PC-9 (cell line): ENCODE measurements at regions not wholly inside any gene's neighbourhood (a gene's known extent, or its start where the extent isn't known, plus 50 kb on each side); places are given as distances from the start of the nearest gene placed in this dataset.

ENCODE experiments used
- BruUV-seq: library from RNA; stranded (reverse); fragments of 400-500 nt; replicated peaks from 2 replicates; lab custom pipeline; 2021; lab: Mats Ljungman, UMichigan
- CTCF ChIA-PET: fragments of 300-600 bp; sonication (Branson Sonifier 250); formaldehyde crosslinking; loops from one replicate; lab custom pipeline; 2022; ENCODE audit warnings: antibody characterized with exemption; lab: Charles Lee
- POLR2A ChIA-PET: fragments of 300-600 bp; sonication (Branson Sonifier 250); formaldehyde crosslinking; loops from one replicate; lab custom pipeline; 2022; ENCODE audit warnings: antibody characterized with exemption; ENCODE audit not compliant: unreplicated experiment; lab: Charles Lee
- DNase-seq, 2 experiments: peaks; one replicate each; pipeline versions ENCODE4 v3.0.0 to v3.0.0-alpha.2; 2015 to 2022; ENCODE audit warnings: mixed read lengths in 1 of 2
- H2AFZ ChIP-seq: fragments of 200-600 bp; sonication (generic); 2 replicates; pipeline ENCODE4 v1.8.1; 2017; ENCODE audit warnings: antibody characterized with exemption
- H3F3A ChIP-seq: fragments of 200-600 bp; sonication (generic); 2 replicates; pipeline ENCODE4 v1.8.1; 2017; ENCODE audit warnings: antibody characterized with exemption, mild to moderate bottlenecking, low read depth; ENCODE audit not compliant: insufficient read depth
- H3K27ac ChIP-seq: fragments of 200-600 bp; sonication (generic); 2 replicates; pipeline ENCODE4 v1.6.1; 2016; ENCODE audit warnings: mixed run types
- H3K27me3 ChIP-seq: fragments of 200-600 bp; sonication (generic); 2 replicates; pipeline ENCODE4 v1.6.1; 2016; ENCODE audit warnings: low read depth, mixed run types; ENCODE audit not compliant: insufficient read depth
- H3K36me3 ChIP-seq: fragments of 200-600 bp; sonication (generic); 2 replicates; pipeline ENCODE4 v1.6.1; 2016; ENCODE audit warnings: low read depth, mixed run types
- H3K4me1 ChIP-seq: fragments of 200-600 bp; sonication (generic); replicated peaks from 2 replicates; pipeline ENCODE4 v1.6.1; 2016; ENCODE audit warnings: mixed run types; ENCODE audit not compliant: insufficient read depth
- H3K4me2 ChIP-seq: fragments of 200-600 bp; sonication (generic); 2 replicates; pipeline ENCODE4 v1.6.1; 2017; ENCODE audit warnings: mixed run types
- H3K4me3 ChIP-seq: fragments of 200-600 bp; sonication (generic); 2 replicates; pipeline ENCODE4 v1.6.1; 2016; ENCODE audit warnings: mixed run types
- H3K79me2 ChIP-seq: fragments of 200-600 bp; sonication (generic); 2 replicates; pipeline ENCODE4 v1.6.1; 2017; ENCODE audit warnings: low read depth, mixed run types
- H3K9me2 ChIP-seq: fragments of 200-600 bp; sonication (generic); 2 replicates; pipeline ENCODE4 v1.8.1; 2017; ENCODE audit warnings: mild to moderate bottlenecking; ENCODE audit not compliant: insufficient read depth
- H3K9me3 ChIP-seq: fragments of 200-600 bp; sonication (generic); 2 replicates; pipeline ENCODE4 v1.8.1; 2016; ENCODE audit warnings: low read depth; ENCODE audit not compliant: insufficient read depth
- H4K20me1 ChIP-seq: fragments of 200-600 bp; sonication (generic); 2 replicates; pipeline ENCODE4 v1.8.1; 2017; ENCODE audit not compliant: insufficient read depth
- CTCF ChIP-seq: fragments of 200-600 bp; sonication (generic); conservative IDR thresholded peaks from 2 replicates; pipeline ENCODE4 v1.6.1; 2017; ENCODE audit warnings: mixed run types, antibody characterized with exemption, mild to moderate bottlenecking, moderate library complexity
- EZH2 ChIP-seq: fragments of 200-600 bp; sonication (generic); IDR thresholded peaks from 2 replicates; pipeline ENCODE4 v1.8.0; 2017; ENCODE audit warnings: antibody characterized with exemption, low read depth
- intact Hi-C: fragments of 100-400 bp; cut with micrococcal nuclease; formaldehyde crosslinking; loops from one replicate; pipeline ENCODE4 v1.10.0; 2022; ENCODE audit not compliant: unreplicated experiment

- H2AFZ ChIP-seq, result no peak overlapping the region
- no peaks in the 10 kb centered on the region for H3K9me3 ChIP-seq
- intact Hi-C loops, result no loop called here
- H3K4me2 ChIP-seq, result no peak overlapping the region
- ChIA-PET POLR2A (no interaction called here), CTCF (no interaction called here)
- no peaks in the 10 kb centered on the region for H3K27me3 ChIP-seq
- no peak for DNase-seq
- no peak overlapping the region for H3K27ac ChIP-seq
- no peak overlapping the region for H3K4me3 ChIP-seq
- TF ChIP-seq CTCF (no peak), EZH2 (no peak)
- no peaks in the 10 kb centered on the region for H3K79me2 ChIP-seq
- no peaks in the 10 kb centered on the region for H3K36me3 ChIP-seq
- no peaks in the 10 kb centered on the region for H3K9me2 ChIP-seq
- H3F3A ChIP-seq, result no peaks in the 10 kb centered on the region
- BruUV-seq, result no TSS peak
- no peaks in the 10 kb centered on the region for H4K20me1 ChIP-seq
- no peaks in the 10 kb centered on the region for H3K4me1 ChIP-seq
Measured at GRCh38 chr12:107553211-107553765, 132.3 kb upstream of the PWP1 start.

- no peaks in the 10 kb centered on the region for H3K27me3 ChIP-seq
- no peaks in the 10 kb centered on the region for H3K79me2 ChIP-seq
- ChIA-PET CTCF (no interaction called here), POLR2A (no interaction called here)
- DNase-seq, result no peak
- no peaks in the 10 kb centered on the region for H3K9me3 ChIP-seq
- intact Hi-C loops, result no loop called here
- H2AFZ ChIP-seq, result no peak overlapping the region
- TF ChIP-seq EZH2 (no peak), CTCF (no peak)
- no peak overlapping the region for H3K4me3 ChIP-seq
- H3F3A ChIP-seq, result no peaks in the 10 kb centered on the region
- H3K4me1 ChIP-seq, result no peaks in the 10 kb centered on the region
- no peaks in the 10 kb centered on the region for H3K9me2 ChIP-seq
- H3K36me3 ChIP-seq, result no peaks in the 10 kb centered on the region
- no peaks in the 10 kb centered on the region for H4K20me1 ChIP-seq
- BruUV-seq, result no TSS peak
- H3K4me2 ChIP-seq, result no peak overlapping the region
- no peak overlapping the region for H3K27ac ChIP-seq
Measured at GRCh38 chr12:107554941-107555340, 130.7 kb upstream of the PWP1 start.

- Histone ChIP-seq H3K9me2 (no peaks in the 10 kb centered on the region), H4K20me1 (peaks cover 2% of the 10 kb centered on the region; the same call in 1 of the 2 replicates)
- no TSS peak for BruUV-seq
Measured at GRCh38 chr12:107557026-107557425, 128.6 kb upstream of the PWP1 start.

More at GRCh38 chr12:107557026-107557425, 128.6 kb upstream of the PWP1 start:
- ChIA-PET CTCF (no interaction called here), POLR2A (no interaction called here)
- Histone ChIP-seq H3K4me3 (no peak overlapping the region), H3F3A (no peaks in the 10 kb centered on the region), H3K4me1 (no peaks in the 10 kb centered on the region), H3K4me2 (no peak overlapping the region), H3K79me2 (no peaks in the 10 kb centered on the region), H3K27me3 (no peaks in the 10 kb centered on the region), H3K27ac (no peak overlapping the region), H3K9me3 (no peaks in the 10 kb centered on the region), H2AFZ (no peak overlapping the region), H3K36me3 (no peaks in the 10 kb centered on the region)
- DNase-seq, result no peak
- intact Hi-C loops, result no loop called here
- no peak for TF ChIP-seq CTCF
- TF ChIP-seq EZH2, result no peak
